A549 (cell line): ENCODE measurements at regions not wholly inside any gene's neighbourhood (a gene's known extent, or its start where the extent isn't known, plus 50 kb on each side); places are given as distances from the start of the nearest gene placed in this dataset.

Experiments
- ATAC-seq, 2 experiments: fragments of 200-7000 bp in 1 of 2; fragments of >200 bp in 1 of 2; cut with Nextera tagmentation in 1 of 2; cut with Tn5 transposase in 1 of 2; 3 replicates each; pipeline versions ENCODE4 v1.8.0 to v1.9.1; 2018 to 2020; ENCODE audit warnings: mild to moderate bottlenecking in 1 of 2, moderate library complexity in 1 of 2
- CTCF ChIA-PET: fragments of 300-600 bp; sonication (Branson Sonifier 250); formaldehyde crosslinking; extraction: SDS; loops from one replicate; lab custom pipeline; 2021; ENCODE audit warnings: antibody characterized with exemption, inconsistent platforms; lab: Yijun Ruan, JAX
- POLR2A ChIA-PET: fragments of 350-600 bp; formaldehyde crosslinking; extraction: SDS; loops from one replicate; lab custom pipeline; 2021; ENCODE audit warnings: antibody characterized with exemption, inconsistent platforms; lab: Yijun Ruan, JAX
- DNase-seq, 2 experiments: peaks; one replicate each; pipeline versions ENCODE4 v3.0.0 to v3.0.0-alpha.2; 2011 to 2016; ENCODE audit warnings: low read depth in 1 of 2, low spot score in 1 of 2
- FAIRE-seq: peaks from 2 replicates; lab custom pipeline; 2011; peaks lifted over from hg19 to GRCh38; lab: Jason Lieb, UNC
- H3K27ac ChIP-seq, 2 experiments: fragments of >200 bp; sonication (Bioruptor Twin); formaldehyde crosslinking; 3 replicates each; pipeline ENCODE4 v1.5.1; 2016 to 2017
- H3K4me1 ChIP-seq: fragments of >200 bp; sonication (Bioruptor Twin); formaldehyde crosslinking; 3 replicates; pipeline ENCODE4 v1.6.1; 2016
- H3K4me2 ChIP-seq: fragments of >200 bp; sonication (Bioruptor Twin); formaldehyde crosslinking; 3 replicates; pipeline ENCODE4 v1.6.1; 2016
- H3K4me3 ChIP-seq: fragments of >200 bp; sonication (Bioruptor Twin); formaldehyde crosslinking; 3 replicates; pipeline ENCODE4 v1.5.1; 2016
- H3K9me3 ChIP-seq: fragments of >200 bp; sonication (Bioruptor Twin); formaldehyde crosslinking; 3 replicates; pipeline ENCODE4 v1.6.1; 2016
- ATOH8 ChIP-seq: fragments of 250-450 bp; sonication (Bioruptor Pico); IDR thresholded peaks from 2 replicates; pipeline ENCODE4 v1.5.0; 2020; ENCODE audit warnings: low read depth, mild to moderate bottlenecking, moderate library complexity
- CHD2 ChIP-seq: fragments of 150-350 bp; IDR thresholded peaks from 2 replicates; pipeline ENCODE4 v1.6.1; 2014; ENCODE audit warnings: low read length; ENCODE audit not compliant: partially characterized antibody
- ELK1 ChIP-seq: fragments of 150-350 bp; IDR thresholded peaks from 2 replicates; pipeline ENCODE4 v1.6.1; 2014; ENCODE audit warnings: low read depth, mild to moderate bottlenecking, low read length
- FOSB ChIP-seq: fragments of 250-450 bp; sonication (Bioruptor Pico); IDR thresholded peaks from 2 replicates; pipeline ENCODE4 v1.5.0; 2020; ENCODE audit warnings: mild to moderate bottlenecking, moderate library complexity
- GATA3 ChIP-seq: IDR thresholded peaks from 2 replicates; pipeline ENCODE4 v1.6.1; 2012; ENCODE audit warnings: borderline replicate concordance
- MAFK ChIP-seq: fragments of 450-650 bp; IDR thresholded peaks from 2 replicates; pipeline ENCODE4 v1.6.1; 2014; ENCODE audit not compliant: partially characterized antibody
- NFE2L2 ChIP-seq: fragments of 150-350 bp; conservative IDR thresholded peaks from 2 replicates; pipeline ENCODE4 v1.6.1; 2014; ENCODE audit warnings: low read length
- NPAS2 ChIP-seq: fragments of 250-450 bp; sonication (Bioruptor Pico); IDR thresholded peaks from 2 replicates; pipeline ENCODE4 v1.8.0; 2022; ENCODE audit warnings: mild to moderate bottlenecking, moderate library complexity, borderline replicate concordance
- NR3C1 ChIP-seq: fragments of >200 bp; sonication (Bioruptor Twin); formaldehyde crosslinking; IDR thresholded peaks from 3 replicates; pipeline ENCODE4 v1.6.1; 2017
- RARB ChIP-seq: fragments of 250-450 bp; sonication (Bioruptor Pico); IDR thresholded peaks from 2 replicates; pipeline ENCODE4 v1.8.0; 2021; ENCODE audit warnings: mild to moderate bottlenecking, moderate library complexity
- REST ChIP-seq: fragments of 200-600 bp; sonication (generic); IDR thresholded peaks from 2 replicates; pipeline ENCODE4 v1.6.1; 2016; ENCODE audit warnings: antibody characterized with exemption, mild to moderate bottlenecking, moderate library complexity
- SMC3 ChIP-seq: fragments of >200 bp; sonication (Bioruptor Twin); formaldehyde crosslinking; IDR thresholded peaks from 3 replicates; pipeline ENCODE4 v1.6.1; 2018; ENCODE audit warnings: inconsistent platforms
- TP53 ChIP-seq: fragments of 250-450 bp; sonication (Bioruptor Pico); IDR thresholded peaks from 2 replicates; pipeline ENCODE4 v1.5.0; 2021; ENCODE audit warnings: mild to moderate bottlenecking, moderate library complexity
- ZC3H11A ChIP-seq: fragments of 450-650 bp; IDR thresholded peaks from 2 replicates; pipeline ENCODE4 v1.6.1; 2014; ENCODE audit warnings: antibody characterized with exemption, mild to moderate bottlenecking
- ZNF302 ChIP-seq: fragments of 250-450 bp; sonication (Bioruptor Pico); IDR thresholded peaks from 2 replicates; pipeline ENCODE4 v1.9.0; 2021; ENCODE audit warnings: inconsistent platforms, mild to moderate bottlenecking, moderate library complexity
- WGBS: methylation state at CpG from one replicate; pipeline ENCODE4 v1.1.6; 2017; ENCODE audit errors: missing lambda C conversion rate; 5-methylcytosine and 5-hydroxymethylcytosine counted together

DNA sequence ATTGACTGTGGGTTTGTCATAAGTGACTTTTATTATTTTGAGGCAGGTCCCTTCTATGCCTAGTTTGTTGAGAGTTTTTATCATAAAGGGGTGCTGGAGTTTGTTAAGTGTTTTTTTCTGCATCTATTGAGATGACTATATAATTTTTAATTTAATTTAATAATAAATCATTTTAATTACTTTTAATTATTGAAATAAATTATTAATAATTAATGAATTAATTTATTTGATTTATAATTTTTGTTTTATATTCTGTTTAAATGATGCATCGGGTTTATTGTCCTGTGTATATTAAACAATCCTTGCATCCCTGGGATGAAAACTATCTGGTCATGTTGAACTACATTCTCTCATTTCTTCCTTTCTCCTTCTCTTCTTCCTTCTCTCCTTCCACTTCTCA is 1352.2 kb upstream of the PRR20A start:
- WGBS: 0% methylated on average over 1 of the region's 1 CpG
- no peak overlapping the region for H3K27ac ChIP-seq
- ATAC-seq (no peak), FAIRE-seq (no peak), DNase-seq (no peak)
- no peak overlapping the region for H3K4me2 ChIP-seq
- CTCF ChIA-PET: no interaction called here
- no peak overlapping the region for H3K4me3 ChIP-seq
- TF ChIP-seq SMC3 (no peak), ATOH8 (CRISPR knock-in tag) (no peak), REST (no peak), NPAS2 (no peak), NFE2L2 (no peak), CHD2 (no peak), ZNF302 (no peak), FOSB (no peak), NR3C1 (no peak), ELK1 (no peak), GATA3 (no peak), MAFK (no peak), ZC3H11A (no peak), RARB (CRISPR knock-in tag) (no peak)
- H3K4me1 ChIP-seq: no peaks in the 10 kb centered on the region
- POLR2A ChIA-PET: no interaction called here
- H3K9me3 ChIP-seq: no peaks in the 10 kb centered on the region

- no peak for DNase-seq
- no peak for TF ChIP-seq REST
- TF ChIP-seq ZC3H11A: no peak
- TF ChIP-seq TP53 (CRISPR knock-in tag): no peak
- H3K4me2 ChIP-seq: no peak overlapping the region
- no peak for ATAC-seq
- ChIA-PET CTCF (no interaction called here), POLR2A (no interaction called here)
- 12% methylated on average over 3 of the region's 3 CpGs for WGBS
- no peak for FAIRE-seq
- no peaks in the 10 kb centered on the region for H3K4me1 ChIP-seq
- H3K27ac ChIP-seq: no peak overlapping the region
- H3K9me3 ChIP-seq: no peaks in the 10 kb centered on the region
- no peak overlapping the region for H3K4me3 ChIP-seq
These were observed 1348.0 kb upstream of the PRR20A start for GRCh38 chr13:55792544-55793193.
